GM12878 (cell line): ENCODE measurements at regions not wholly inside any gene's neighbourhood (a gene's known extent, or its start where the extent isn't known, plus 50 kb on each side); places are given as distances from the start of the nearest gene placed in this dataset.

ENCODE experiments used
- ATAC-seq: fragments of 200-7000 bp; cut with Tn5 transposase; 3 replicates; pipeline ENCODE4 v1.9.1; 2020; ENCODE audit warnings: mild to moderate bottlenecking, moderate library complexity
- BruUV-seq: library from RNA; stranded (reverse); fragments of 400-500 nt; replicated peaks from 2 replicates; lab custom pipeline; 2021; lab: Mats Ljungman, UMichigan
- CTCF ChIA-PET: fragments of 300-600 bp; sonication (Branson Sonifier 250); formaldehyde crosslinking; extraction: SDS; loops from one replicate; lab custom pipeline; 2021; ENCODE audit warnings: inconsistent platforms; lab: Yijun Ruan, JAX
- POLR2A ChIA-PET: fragments of 350-600 bp; formaldehyde crosslinking; extraction: SDS; loops from one replicate; lab custom pipeline; 2021; ENCODE audit warnings: inconsistent platforms; lab: Charles Lee
- RAD21 ChIA-PET: fragments of 300-600 bp; sonication (Branson Sonifier 250); formaldehyde crosslinking; loops from one replicate; lab custom pipeline; 2023; ENCODE audit warnings: antibody characterized with exemption; ENCODE audit not compliant: unreplicated experiment; lab: Charles Lee
- SMC1A ChIA-PET: fragments of 300-600 bp; sonication (Branson Sonifier 250); formaldehyde crosslinking; loops from one replicate; lab custom pipeline; 2023; ENCODE audit not compliant: unreplicated experiment, uncharacterized antibody; lab: Charles Lee
- DNase-seq: peaks from one replicate; pipeline ENCODE4 v3.0.0-alpha.2; 2011; ENCODE audit warnings: low read depth, low spot score
- FAIRE-seq: peaks from 3 replicates; lab custom pipeline; 2011; peaks lifted over from hg19 to GRCh38; lab: Jason Lieb, UNC
- H2AFZ ChIP-seq: 2 replicates; pipeline ENCODE4 v1.6.0; 2011; ENCODE audit warnings: low read depth, low read length, control low read depth; ENCODE audit not compliant: control insufficient read depth
- H3K27ac ChIP-seq: 2 replicates; pipeline ENCODE4 v1.5.1; 2011; ENCODE audit warnings: control low read depth; ENCODE audit not compliant: control insufficient read depth, insufficient read depth
- H3K27me3 ChIP-seq, 2 experiments: replicated peaks in 1 of 2; 2 replicates each; pipeline versions ENCODE4 v1.6.0 to v1.6.1; 2011; ENCODE audit warnings: low read length in 1 of 2; ENCODE audit not compliant: control insufficient read depth in 2 of 2, insufficient read depth in 2 of 2
- H3K36me3 ChIP-seq, 2 experiments: 2 replicates each; pipeline ENCODE4 v1.5.1; 2011; ENCODE audit warnings: low read length in 1 of 2; ENCODE audit not compliant: control insufficient read depth in 2 of 2, insufficient read depth in 2 of 2
- H3K4me1 ChIP-seq: 2 replicates; pipeline ENCODE4 v1.6.1; 2011; ENCODE audit warnings: mild to moderate bottlenecking, low read length, moderate library complexity, mixed read lengths; ENCODE audit not compliant: control insufficient read depth, insufficient read depth
- H3K4me2 ChIP-seq: 2 replicates; pipeline ENCODE4 v1.6.0; 2011; ENCODE audit warnings: control low read depth; ENCODE audit not compliant: control insufficient read depth, insufficient read depth
- H3K4me3 ChIP-seq: fragments of 200-600 bp; sonication (generic); 2 replicates; pipeline ENCODE4 v1.5.1; 2016
- H3K79me2 ChIP-seq: 2 replicates; pipeline ENCODE4 v1.6.0; 2011; ENCODE audit warnings: low read length; ENCODE audit not compliant: control insufficient read depth, insufficient read depth
- H3K9ac ChIP-seq: 2 replicates; pipeline ENCODE4 v1.8.0; 2011; ENCODE audit warnings: low read length, control low read depth, mixed read lengths; ENCODE audit not compliant: control insufficient read depth, insufficient read depth
- H3K9me3 ChIP-seq: replicated peaks from 3 replicates; pipeline ENCODE4 v1.5.1; 2011; ENCODE audit warnings: mild to moderate bottlenecking, low read length; ENCODE audit not compliant: control insufficient read depth, insufficient read depth
- H4K20me1 ChIP-seq: 2 replicates; pipeline ENCODE4 v1.6.0; 2011; ENCODE audit not compliant: control insufficient read depth, insufficient read depth
- BACH1 ChIP-seq: fragments of 450-650 bp; IDR thresholded peaks from 2 replicates; pipeline ENCODE4 v1.6.1; 2017; ENCODE audit warnings: mild to moderate bottlenecking, borderline replicate concordance
- BRCA1 ChIP-seq: IDR thresholded peaks from 2 replicates; pipeline ENCODE4 v1.6.1; 2011; ENCODE audit warnings: low read depth, low read length, improper control_type of control experiment
- EED ChIP-seq: sonication (generic); IDR thresholded peaks from 2 replicates; pipeline ENCODE4 v1.6.1; 2016; ENCODE audit warnings: antibody characterized with exemption, low read depth
- NBN ChIP-seq: fragments of 450-650 bp; IDR thresholded peaks from 2 replicates; pipeline ENCODE4 v1.6.1; 2016
- NFYB ChIP-seq: IDR thresholded peaks from 2 replicates; pipeline ENCODE4 v1.6.1; 2011; ENCODE audit warnings: low read depth, mild to moderate bottlenecking, low read length, improper control_type of control experiment, moderate library complexity; ENCODE audit not compliant: insufficient read depth
- POLR2AphosphoS2 ChIP-seq: IDR thresholded peaks from 2 replicates; pipeline ENCODE4 v1.6.1; 2011; ENCODE audit warnings: low read depth, mild to moderate bottlenecking, low read length, improper control_type of control experiment, moderate library complexity
- SREBF2 ChIP-seq: IDR thresholded peaks from 2 replicates; pipeline ENCODE4 v1.6.1; 2012; ENCODE audit warnings: mild to moderate bottlenecking, low read length
- TCF7 ChIP-seq: IDR thresholded peaks from 2 replicates; pipeline ENCODE4 v1.6.1; 2014; ENCODE audit warnings: antibody characterized with exemption, borderline replicate concordance
- YY1 ChIP-seq: IDR thresholded peaks from 2 replicates; pipeline ENCODE4 v1.6.1; 2011; ENCODE audit warnings: low read depth, mild to moderate bottlenecking, low read length
- WGBS: methylation state at CpG from one replicate; pipeline ENCODE4 v1.1.6; 2016; ENCODE audit warnings: low lambda C conversion rate; ENCODE audit not compliant: insufficient replicate concordance, insufficient coverage; ENCODE audit errors: missing lambda C conversion rate; 5-methylcytosine and 5-hydroxymethylcytosine counted together
- in situ Hi-C: fragments of 300-500 bp; cut with MboI; formaldehyde crosslinking; loops from 9 replicates; pipeline ENCODE4 v1.14.3; 2018; ENCODE audit warnings: mixed read lengths
- intact Hi-C: fragments of 100-400 bp; cut with micrococcal nuclease; formaldehyde crosslinking; loops from one replicate; pipeline ENCODE4 v1.14.2; 2022; ENCODE audit not compliant: unreplicated experiment
- TF ChIP-seq, protein P1 (sequence below): fragments of 450-650 bp; formaldehyde crosslinking; IDR thresholded peaks from 2 replicates; pipeline ENCODE4 v1.4.0; 2020; ENCODE audit warnings: mild to moderate bottlenecking, moderate library complexity
- TF ChIP-seq, protein P2 (sequence below), 3 experiments: IDR thresholded peaks in 2 of 3; conservative IDR thresholded peaks in 1 of 3; 2 replicates each; pipeline ENCODE4 v1.5.1; 2011; ENCODE audit warnings: low read depth in 3 of 3, low read length in 3 of 3, mild to moderate bottlenecking in 3 of 3, control low read depth in 2 of 3, moderate library complexity in 2 of 3, inconsistent platforms in 1 of 3, mixed read lengths in 1 of 3; ENCODE audit not compliant: control insufficient read depth in 2 of 3, insufficient read depth in 1 of 3; ENCODE audit errors: extremely low read depth in 1 of 3
- TF ChIP-seq, protein P3 (sequence below): IDR thresholded peaks from 2 replicates; pipeline ENCODE4 v1.6.1; 2012; ENCODE audit warnings: improper control_type of control experiment, low read depth, low read length; ENCODE audit not compliant: insufficient replicate concordance

DNA sequence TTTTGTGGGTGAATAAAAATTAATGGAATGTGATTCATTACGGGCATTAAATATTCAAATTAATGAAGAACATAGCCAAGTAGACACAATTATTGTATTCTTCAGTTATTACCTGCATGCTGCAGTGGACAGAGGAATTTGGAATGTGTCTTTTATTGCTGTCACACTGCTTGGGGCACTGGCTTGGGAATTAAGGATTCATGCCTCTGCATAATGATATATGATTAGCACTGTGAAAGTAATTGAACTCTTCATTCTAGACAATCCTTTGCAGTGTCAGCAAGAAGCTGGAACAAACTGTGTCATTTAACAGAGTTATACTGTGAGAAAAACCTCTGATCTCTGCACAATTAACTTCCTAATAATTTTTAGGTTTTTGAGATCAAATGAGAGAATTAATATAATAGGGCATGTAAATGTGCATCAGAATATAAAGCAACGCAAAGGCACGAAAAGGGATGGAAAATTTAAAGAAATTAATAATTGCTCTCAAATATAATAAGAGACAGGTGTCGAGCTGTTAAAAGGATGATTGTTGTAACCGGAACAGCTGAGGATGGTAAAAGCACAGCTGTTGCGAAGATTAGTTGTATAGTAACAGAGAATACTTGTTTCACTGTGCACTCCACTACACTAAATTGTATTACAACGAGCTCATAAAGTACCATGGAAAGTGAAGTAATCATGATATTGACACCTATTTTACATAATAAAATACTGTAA, 235.1 kb upstream of the MIR17HG start (continued):
- TF ChIP-seq, protein P1, sequence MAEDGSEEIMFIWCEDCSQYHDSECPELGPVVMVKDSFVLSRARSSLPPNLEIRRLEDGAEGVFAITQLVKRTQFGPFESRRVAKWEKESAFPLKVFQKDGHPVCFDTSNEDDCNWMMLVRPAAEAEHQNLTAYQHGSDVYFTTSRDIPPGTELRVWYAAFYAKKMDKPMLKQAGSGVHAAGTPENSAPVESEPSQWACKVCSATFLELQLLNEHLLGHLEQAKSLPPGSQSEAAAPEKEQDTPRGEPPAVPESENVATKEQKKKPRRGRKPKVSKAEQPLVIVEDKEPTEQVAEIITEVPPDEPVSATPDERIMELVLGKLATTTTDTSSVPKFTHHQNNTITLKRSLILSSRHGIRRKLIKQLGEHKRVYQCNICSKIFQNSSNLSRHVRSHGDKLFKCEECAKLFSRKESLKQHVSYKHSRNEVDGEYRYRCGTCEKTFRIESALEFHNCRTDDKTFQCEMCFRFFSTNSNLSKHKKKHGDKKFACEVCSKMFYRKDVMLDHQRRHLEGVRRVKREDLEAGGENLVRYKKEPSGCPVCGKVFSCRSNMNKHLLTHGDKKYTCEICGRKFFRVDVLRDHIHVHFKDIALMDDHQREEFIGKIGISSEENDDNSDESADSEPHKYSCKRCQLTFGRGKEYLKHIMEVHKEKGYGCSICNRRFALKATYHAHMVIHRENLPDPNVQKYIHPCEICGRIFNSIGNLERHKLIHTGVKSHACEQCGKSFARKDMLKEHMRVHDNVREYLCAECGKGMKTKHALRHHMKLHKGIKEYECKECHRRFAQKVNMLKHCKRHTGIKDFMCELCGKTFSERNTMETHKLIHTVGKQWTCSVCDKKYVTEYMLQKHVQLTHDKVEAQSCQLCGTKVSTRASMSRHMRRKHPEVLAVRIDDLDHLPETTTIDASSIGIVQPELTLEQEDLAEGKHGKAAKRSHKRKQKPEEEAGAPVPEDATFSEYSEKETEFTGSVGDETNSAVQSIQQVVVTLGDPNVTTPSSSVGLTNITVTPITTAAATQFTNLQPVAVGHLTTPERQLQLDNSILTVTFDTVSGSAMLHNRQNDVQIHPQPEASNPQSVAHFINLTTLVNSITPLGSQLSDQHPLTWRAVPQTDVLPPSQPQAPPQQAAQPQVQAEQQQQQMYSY (CRISPR knock-in tag), result no peak
- no peak for TF ChIP-seq BRCA1
- no peak for TF ChIP-seq EED
- TF ChIP-seq, protein P2, sequence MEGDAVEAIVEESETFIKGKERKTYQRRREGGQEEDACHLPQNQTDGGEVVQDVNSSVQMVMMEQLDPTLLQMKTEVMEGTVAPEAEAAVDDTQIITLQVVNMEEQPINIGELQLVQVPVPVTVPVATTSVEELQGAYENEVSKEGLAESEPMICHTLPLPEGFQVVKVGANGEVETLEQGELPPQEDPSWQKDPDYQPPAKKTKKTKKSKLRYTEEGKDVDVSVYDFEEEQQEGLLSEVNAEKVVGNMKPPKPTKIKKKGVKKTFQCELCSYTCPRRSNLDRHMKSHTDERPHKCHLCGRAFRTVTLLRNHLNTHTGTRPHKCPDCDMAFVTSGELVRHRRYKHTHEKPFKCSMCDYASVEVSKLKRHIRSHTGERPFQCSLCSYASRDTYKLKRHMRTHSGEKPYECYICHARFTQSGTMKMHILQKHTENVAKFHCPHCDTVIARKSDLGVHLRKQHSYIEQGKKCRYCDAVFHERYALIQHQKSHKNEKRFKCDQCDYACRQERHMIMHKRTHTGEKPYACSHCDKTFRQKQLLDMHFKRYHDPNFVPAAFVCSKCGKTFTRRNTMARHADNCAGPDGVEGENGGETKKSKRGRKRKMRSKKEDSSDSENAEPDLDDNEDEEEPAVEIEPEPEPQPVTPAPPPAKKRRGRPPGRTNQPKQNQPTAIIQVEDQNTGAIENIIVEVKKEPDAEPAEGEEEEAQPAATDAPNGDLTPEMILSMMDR (IDR thresholded peaks at IDR 0.05 in 2 of 3, conservative IDR thresholded peaks at IDR 0.05 in 1 of 3; ENCODE audit: control insufficient read depth in 2 of 3, extremely low read depth in 1 of 3, insufficient read depth in 1 of 3, low read depth in 3 of 3, low read length in 3 of 3), result no peak
- TF ChIP-seq POLR2AphosphoS2, result no peak
- TF ChIP-seq NBN, result no peak
- TF ChIP-seq, all 136 proteins: peak for 0

DNA sequence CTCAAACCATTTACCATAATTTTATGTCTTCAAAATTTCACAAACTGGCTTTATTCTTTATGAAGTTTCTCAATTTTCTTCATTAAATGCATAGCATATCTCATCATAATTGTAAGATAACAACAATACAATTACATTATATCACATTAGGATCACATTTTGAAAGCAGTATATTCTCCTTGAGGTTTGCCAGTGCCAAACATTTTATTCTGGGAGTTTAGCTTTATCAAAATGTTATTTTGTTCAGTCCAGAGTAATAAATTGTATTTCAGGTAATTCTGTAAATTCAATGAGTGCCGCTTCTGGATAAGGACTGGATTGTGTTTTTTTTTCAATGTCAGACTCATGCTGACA, 234.6 kb upstream of the MIR17HG start:
- no peak for ATAC-seq
- POLR2A ChIA-PET, result no interaction called here
- Histone ChIP-seq H2AFZ (no peak overlapping the region), H3K4me2 (no peak overlapping the region), H3K9me3 (no peaks in the 10 kb centered on the region), H4K20me1 (no peaks in the 10 kb centered on the region), H3K4me3 (no peak overlapping the region), H3K79me2 (no peaks in the 10 kb centered on the region), H3K4me1 (no peaks in the 10 kb centered on the region), H3K27ac (no peak overlapping the region), H3K36me3 (no peaks in the 10 kb centered on the region), H3K27me3 (no peaks in the 10 kb centered on the region), H3K9ac (no peak overlapping the region)
- DNase-seq, result no peak
- CTCF ChIA-PET, result interaction anchor here (0.6 kb wide), 1 partner anchor 100 kb away, joined by 3 read pairs; no protein-coding TSS in a partner anchor
- WGBS, result 90% methylated on average over 1 of the region's 1 CpG
- no TSS peak for BruUV-seq
- no peak for FAIRE-seq
- intact Hi-C loops (no loop called here), in situ Hi-C loops (no loop called here)
- RAD21 ChIA-PET, result no interaction called here
- SMC1A ChIA-PET, result interaction anchor here (0.7 kb wide), 1 partner anchor 45 kb away, joined by 3 read pairs; no protein-coding TSS in a partner anchor
- TF ChIP-seq YY1 (no peak), NFYB (no peak), TCF7 (no peak), SREBF2 (no peak), BACH1 (no peak)
- TF ChIP-seq, protein P3, sequence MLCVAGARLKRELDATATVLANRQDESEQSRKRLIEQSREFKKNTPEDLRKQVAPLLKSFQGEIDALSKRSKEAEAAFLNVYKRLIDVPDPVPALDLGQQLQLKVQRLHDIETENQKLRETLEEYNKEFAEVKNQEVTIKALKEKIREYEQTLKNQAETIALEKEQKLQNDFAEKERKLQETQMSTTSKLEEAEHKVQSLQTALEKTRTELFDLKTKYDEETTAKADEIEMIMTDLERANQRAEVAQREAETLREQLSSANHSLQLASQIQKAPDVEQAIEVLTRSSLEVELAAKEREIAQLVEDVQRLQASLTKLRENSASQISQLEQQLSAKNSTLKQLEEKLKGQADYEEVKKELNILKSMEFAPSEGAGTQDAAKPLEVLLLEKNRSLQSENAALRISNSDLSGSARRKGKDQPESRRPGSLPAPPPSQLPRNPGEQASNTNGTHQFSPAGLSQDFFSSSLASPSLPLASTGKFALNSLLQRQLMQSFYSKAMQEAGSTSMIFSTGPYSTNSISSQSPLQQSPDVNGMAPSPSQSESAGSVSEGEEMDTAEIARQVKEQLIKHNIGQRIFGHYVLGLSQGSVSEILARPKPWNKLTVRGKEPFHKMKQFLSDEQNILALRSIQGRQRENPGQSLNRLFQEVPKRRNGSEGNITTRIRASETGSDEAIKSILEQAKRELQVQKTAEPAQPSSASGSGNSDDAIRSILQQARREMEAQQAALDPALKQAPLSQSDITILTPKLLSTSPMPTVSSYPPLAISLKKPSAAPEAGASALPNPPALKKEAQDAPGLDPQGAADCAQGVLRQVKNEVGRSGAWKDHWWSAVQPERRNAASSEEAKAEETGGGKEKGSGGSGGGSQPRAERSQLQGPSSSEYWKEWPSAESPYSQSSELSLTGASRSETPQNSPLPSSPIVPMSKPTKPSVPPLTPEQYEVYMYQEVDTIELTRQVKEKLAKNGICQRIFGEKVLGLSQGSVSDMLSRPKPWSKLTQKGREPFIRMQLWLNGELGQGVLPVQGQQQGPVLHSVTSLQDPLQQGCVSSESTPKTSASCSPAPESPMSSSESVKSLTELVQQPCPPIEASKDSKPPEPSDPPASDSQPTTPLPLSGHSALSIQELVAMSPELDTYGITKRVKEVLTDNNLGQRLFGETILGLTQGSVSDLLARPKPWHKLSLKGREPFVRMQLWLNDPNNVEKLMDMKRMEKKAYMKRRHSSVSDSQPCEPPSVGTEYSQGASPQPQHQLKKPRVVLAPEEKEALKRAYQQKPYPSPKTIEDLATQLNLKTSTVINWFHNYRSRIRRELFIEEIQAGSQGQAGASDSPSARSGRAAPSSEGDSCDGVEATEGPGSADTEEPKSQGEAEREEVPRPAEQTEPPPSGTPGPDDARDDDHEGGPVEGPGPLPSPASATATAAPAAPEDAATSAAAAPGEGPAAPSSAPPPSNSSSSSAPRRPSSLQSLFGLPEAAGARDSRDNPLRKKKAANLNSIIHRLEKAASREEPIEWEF, result no peak
